ENCODE measurements at regions not wholly inside any gene's neighbourhood (a gene's known extent, or its start where the extent isn't known, plus 50 kb on each side); places are given as distances from the start of the nearest gene placed in this dataset.

DNA sequence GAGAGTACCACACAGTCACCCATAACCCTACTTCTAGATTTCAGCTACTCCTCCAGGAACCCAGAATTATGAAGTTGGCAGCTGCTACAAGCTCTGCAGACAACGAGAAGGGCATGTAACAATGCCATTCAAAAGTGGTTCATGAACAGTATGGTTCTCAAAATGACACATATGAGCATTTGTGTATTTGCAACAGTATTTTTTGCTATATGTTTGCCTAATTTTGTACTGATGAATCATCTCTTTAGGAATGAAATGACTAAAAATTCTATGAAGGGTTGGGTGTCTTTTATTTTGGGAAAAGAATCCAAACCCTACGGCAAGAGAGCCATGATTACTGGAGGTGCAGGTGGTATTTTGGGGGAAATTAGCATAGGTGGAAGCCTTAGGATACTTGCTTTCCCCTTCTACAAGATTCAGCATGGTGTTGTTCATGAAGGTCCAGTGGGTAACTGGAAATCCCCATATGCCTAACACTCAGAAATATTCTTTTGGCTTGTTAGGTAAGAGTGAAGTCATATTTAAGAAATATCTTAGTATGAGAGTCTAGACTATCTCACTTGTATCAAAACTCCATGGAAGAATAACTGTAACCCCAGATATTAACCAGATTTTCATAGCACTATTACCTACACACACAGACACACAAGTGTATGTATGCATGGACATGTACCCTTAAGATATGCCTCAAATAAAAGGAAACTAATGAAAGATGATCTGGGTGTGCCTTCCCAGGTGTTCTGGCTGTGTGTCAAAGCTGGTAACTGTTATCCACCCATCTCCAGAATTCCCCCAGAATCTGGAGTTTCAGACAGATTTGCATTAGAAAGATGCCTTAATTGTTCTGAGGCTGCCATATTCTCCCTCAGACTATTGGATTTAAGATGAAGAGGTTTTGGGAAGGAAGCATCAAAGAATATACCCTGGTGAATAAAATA is 688.2 kb upstream of the SOX9 start:
- DNase-seq (ENCODE audit: low read depth in 6 of 9, low spot score in 9 of 9) = peak in 1 of 9 donors; percentile 9
- no peaks in the 10 kb centered on the region for H3K27me3 ChIP-seq (ENCODE audit: control insufficient read depth in 2 of 2, insufficient read depth in 1 of 2, low read length in 1 of 2)
- 83% methylated on average over 2 of the region's 2 CpGs for WGBS

DNA sequence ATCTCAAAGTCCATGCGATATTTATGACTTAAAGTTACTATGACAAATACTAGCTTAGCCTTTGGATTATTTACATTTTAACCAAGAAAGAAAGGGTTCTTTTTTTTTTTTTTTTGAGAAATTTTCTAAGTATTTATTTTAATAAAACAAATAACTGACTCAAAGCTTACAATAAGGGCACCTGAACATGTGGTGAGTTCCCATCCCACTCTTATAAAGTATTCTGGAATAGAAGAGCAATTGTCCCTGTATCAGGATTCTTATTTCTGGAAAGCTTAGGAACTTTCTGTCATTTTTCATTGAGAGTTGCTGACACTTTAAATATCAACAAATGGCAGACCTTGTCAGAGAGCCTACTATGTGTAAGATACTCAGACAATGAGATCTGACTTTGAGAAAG is 686.1 kb upstream of the SOX9 start:
- H3K4me3 ChIP-seq (ENCODE audit: low read length in 2 of 2) = no peak overlapping the region
- no peaks in the 10 kb centered on the region for H3K4me1 ChIP-seq (ENCODE audit: control insufficient read depth in 2 of 2, insufficient read depth in 2 of 2, low read length in 2 of 2)
- DNase-seq (ENCODE audit: low read depth in 6 of 9, low spot score in 9 of 9) = no peak
- no peaks in the 10 kb centered on the region for H3K36me3 ChIP-seq (ENCODE audit: control insufficient read depth in 2 of 2, insufficient read depth in 2 of 2, low read length in 1 of 2)
- H3K27me3 ChIP-seq (ENCODE audit: control insufficient read depth in 2 of 2, insufficient read depth in 1 of 2, low read length in 1 of 2) = no peaks in the 10 kb centered on the region
- 95% methylated on average over 1 of the region's 1 CpG for WGBS
- H3K27ac ChIP-seq (ENCODE audit: low read depth in 1 of 2, low read length in 1 of 2) = no peak overlapping the region
- no peaks in the 10 kb centered on the region for H3K9me3 ChIP-seq (ENCODE audit: control insufficient read depth in 2 of 2, insufficient read depth in 1 of 2, low read length in 1 of 2)

More for the DNA sequence above, 688.2 kb upstream of the SOX9 start:
- no peaks in the 10 kb centered on the region for H3K4me1 ChIP-seq (ENCODE audit: control insufficient read depth in 2 of 2, insufficient read depth in 2 of 2, low read length in 2 of 2)
- no peak overlapping the region for H3K27ac ChIP-seq (ENCODE audit: low read depth in 1 of 2, low read length in 1 of 2)
- no peaks in the 10 kb centered on the region for H3K36me3 ChIP-seq (ENCODE audit: control insufficient read depth in 2 of 2, insufficient read depth in 2 of 2, low read length in 1 of 2)
- no peaks in the 10 kb centered on the region for H3K9me3 ChIP-seq (ENCODE audit: control insufficient read depth in 2 of 2, insufficient read depth in 1 of 2, low read length in 1 of 2)
- no peak overlapping the region for H3K4me3 ChIP-seq (ENCODE audit: low read length in 2 of 2)

DNA sequence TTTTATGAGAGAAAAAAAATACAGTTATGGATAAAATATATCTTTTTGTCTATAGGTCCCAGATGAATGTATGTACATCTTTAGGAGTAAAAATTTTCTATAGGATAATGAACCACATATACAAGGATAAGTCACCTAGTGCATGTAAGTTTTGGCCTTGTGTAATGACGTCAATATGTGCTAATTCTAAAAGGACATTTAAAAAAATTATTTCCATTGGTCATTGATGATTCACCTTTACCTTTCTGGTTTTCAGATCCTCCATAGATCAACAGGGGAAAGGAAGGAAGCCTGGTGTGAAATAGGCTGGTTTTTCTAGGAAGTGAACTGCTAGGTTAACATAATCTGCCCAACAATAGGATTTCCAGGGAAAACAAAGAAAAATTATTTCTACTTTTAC is 684.3 kb upstream of the SOX9 start:
- no peak for DNase-seq (ENCODE audit: low read depth in 6 of 9, low spot score in 9 of 9)
- no peaks in the 10 kb centered on the region for H3K9me3 ChIP-seq (ENCODE audit: control insufficient read depth in 2 of 2, insufficient read depth in 1 of 2, low read length in 1 of 2)
- no peak overlapping the region for H3K27ac ChIP-seq (ENCODE audit: low read depth in 1 of 2, low read length in 1 of 2)
- H3K4me3 ChIP-seq (ENCODE audit: low read length in 2 of 2) = no peak overlapping the region
- 91% methylated on average over 1 of the region's 1 CpG for WGBS
- no peaks in the 10 kb centered on the region for H3K4me1 ChIP-seq (ENCODE audit: control insufficient read depth in 2 of 2, insufficient read depth in 2 of 2, low read length in 2 of 2)
- no peaks in the 10 kb centered on the region for H3K36me3 ChIP-seq (ENCODE audit: control insufficient read depth in 2 of 2, insufficient read depth in 2 of 2, low read length in 1 of 2)
- H3K27me3 ChIP-seq (ENCODE audit: control insufficient read depth in 2 of 2, insufficient read depth in 1 of 2, low read length in 1 of 2) = no peaks in the 10 kb centered on the region

DNA sequence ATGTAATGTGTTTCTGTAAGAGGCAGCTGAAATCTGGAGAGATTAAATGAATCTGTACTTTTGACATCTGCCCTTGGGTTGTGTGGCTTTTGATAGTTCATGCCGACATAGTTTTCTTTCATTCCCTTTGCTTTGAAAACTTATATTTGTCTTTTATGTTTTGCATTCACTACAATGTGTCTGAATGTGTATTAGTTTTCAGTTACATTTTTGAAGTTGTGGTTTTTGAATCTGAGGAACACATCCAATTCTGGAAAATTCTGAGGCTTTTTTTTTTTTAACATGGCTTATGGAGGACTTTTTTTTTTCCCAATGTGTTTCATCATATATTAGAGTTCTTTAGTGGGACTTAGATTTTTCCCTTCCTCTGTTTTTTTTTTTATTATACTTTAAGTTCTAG is 683.7 kb upstream of the SOX9 start:
- Histone ChIP-seq H3K27ac (ENCODE audit: low read depth in 1 of 2, low read length in 1 of 2) (no peak overlapping the region), H3K4me3 (ENCODE audit: low read length in 2 of 2) (no peak overlapping the region), H3K4me1 (ENCODE audit: control insufficient read depth in 2 of 2, insufficient read depth in 2 of 2, low read length in 2 of 2) (no peaks in the 10 kb centered on the region), H3K36me3 (ENCODE audit: control insufficient read depth in 2 of 2, insufficient read depth in 2 of 2, low read length in 1 of 2) (no peaks in the 10 kb centered on the region), H3K9me3 (ENCODE audit: control insufficient read depth in 2 of 2, insufficient read depth in 1 of 2, low read length in 1 of 2) (no peaks in the 10 kb centered on the region), H3K27me3 (ENCODE audit: control insufficient read depth in 2 of 2, insufficient read depth in 1 of 2, low read length in 1 of 2) (no peaks in the 10 kb centered on the region)
- WGBS = 94% methylated on average over 1 of the region's 1 CpG
- no peak for DNase-seq (ENCODE audit: low read depth in 6 of 9, low spot score in 9 of 9)

DNA sequence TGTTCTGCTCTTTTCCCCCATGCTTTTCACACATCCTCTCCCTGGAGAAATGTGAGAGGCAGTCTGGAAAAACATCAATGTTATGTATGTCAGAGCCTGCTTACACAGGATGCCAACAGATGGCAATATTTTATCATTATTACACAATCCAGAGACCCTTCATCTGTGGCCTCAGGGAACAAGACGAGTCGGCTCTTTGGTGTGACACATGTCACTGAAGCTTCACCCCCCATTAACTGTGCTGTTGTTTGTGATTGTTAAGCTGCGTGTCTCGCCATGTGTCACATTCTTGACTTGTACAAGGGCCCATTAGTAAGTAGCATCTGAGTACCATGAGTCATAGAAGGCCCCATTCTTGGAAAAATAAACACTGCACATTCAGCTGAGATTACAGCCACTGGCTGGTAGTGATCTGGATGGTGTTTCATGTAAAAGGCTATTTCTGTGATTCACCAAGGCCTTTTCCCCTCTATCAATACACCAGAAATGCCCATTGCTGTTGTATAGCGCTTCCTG is 682.1 kb upstream of the SOX9 start:
- Histone ChIP-seq H3K9me3 (ENCODE audit: control insufficient read depth in 2 of 2, insufficient read depth in 1 of 2, low read length in 1 of 2) (no peaks in the 10 kb centered on the region), H3K27me3 (ENCODE audit: control insufficient read depth in 2 of 2, insufficient read depth in 1 of 2, low read length in 1 of 2) (no peaks in the 10 kb centered on the region), H3K36me3 (ENCODE audit: control insufficient read depth in 2 of 2, insufficient read depth in 2 of 2, low read length in 1 of 2) (no peaks in the 10 kb centered on the region), H3K4me1 (ENCODE audit: control insufficient read depth in 2 of 2, insufficient read depth in 2 of 2, low read length in 2 of 2) (no peaks in the 10 kb centered on the region), H3K27ac (ENCODE audit: low read depth in 1 of 2, low read length in 1 of 2) (no peak overlapping the region), H3K4me3 (ENCODE audit: low read length in 2 of 2) (no peak overlapping the region)
- WGBS = 82% methylated on average over 5 of the region's 5 CpGs
- peak in 1 of 9 donors; percentile 5 for DNase-seq (ENCODE audit: low read depth in 6 of 9, low spot score in 9 of 9)

DNA sequence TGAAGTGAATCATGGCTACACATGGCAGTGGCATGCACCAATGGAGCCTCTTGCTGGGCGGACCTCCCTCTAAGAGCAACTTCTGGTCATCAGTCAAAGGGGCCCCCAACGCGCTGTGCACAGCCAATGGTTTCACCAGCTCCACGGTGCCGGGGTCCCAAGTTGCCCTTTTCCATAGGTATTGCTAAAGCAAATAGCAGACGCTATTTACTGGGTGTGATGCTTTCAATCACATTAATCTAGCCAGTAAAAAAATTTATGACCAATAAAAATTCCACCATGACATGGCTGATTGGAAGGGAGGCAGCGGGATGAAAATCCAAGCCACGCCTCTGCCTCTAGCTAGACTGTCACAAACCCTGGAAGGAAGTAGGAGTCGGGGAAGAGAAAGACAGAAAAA is 680.3 kb upstream of the SOX9 start:
- Histone ChIP-seq H3K9me3 (ENCODE audit: control insufficient read depth in 2 of 2, insufficient read depth in 1 of 2, low read length in 1 of 2) (no peaks in the 10 kb centered on the region), H3K4me1 (ENCODE audit: control insufficient read depth in 2 of 2, insufficient read depth in 2 of 2, low read length in 2 of 2) (no peaks in the 10 kb centered on the region), H3K27ac (ENCODE audit: low read depth in 1 of 2, low read length in 1 of 2) (no peak overlapping the region), H3K36me3 (ENCODE audit: control insufficient read depth in 2 of 2, insufficient read depth in 2 of 2, low read length in 1 of 2) (no peaks in the 10 kb centered on the region), H3K4me3 (ENCODE audit: low read length in 2 of 2) (no peak overlapping the region), H3K27me3 (ENCODE audit: control insufficient read depth in 2 of 2, insufficient read depth in 1 of 2, low read length in 1 of 2) (no peaks in the 10 kb centered on the region)
- WGBS = 96% methylated on average over 9 of the region's 9 CpGs
- no peak for DNase-seq (ENCODE audit: low read depth in 6 of 9, low spot score in 9 of 9)

DNA sequence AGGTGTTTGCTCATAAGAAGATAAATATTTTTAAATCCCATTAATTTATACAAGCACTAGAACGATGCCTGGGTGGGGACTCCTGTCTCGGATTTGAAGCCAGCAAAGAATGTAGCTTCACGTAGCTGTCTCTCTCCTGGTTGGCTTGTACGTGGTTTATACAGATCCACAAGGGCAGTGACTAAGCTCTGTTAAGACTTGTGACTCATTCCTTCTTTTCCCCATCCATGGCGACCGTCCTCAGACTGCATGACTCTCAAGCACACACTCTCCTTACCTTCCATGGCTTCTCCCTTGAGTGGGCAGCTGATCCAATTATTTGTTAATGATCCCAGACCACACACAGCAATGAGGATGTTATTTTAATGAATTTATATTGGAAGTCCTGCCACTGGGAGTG is 679.7 kb upstream of the SOX9 start:
- no peak for DNase-seq (ENCODE audit: low read depth in 6 of 9, low spot score in 9 of 9)
- no peaks in the 10 kb centered on the region for H3K27me3 ChIP-seq (ENCODE audit: control insufficient read depth in 2 of 2, insufficient read depth in 1 of 2, low read length in 1 of 2)
- no peak overlapping the region for H3K27ac ChIP-seq (ENCODE audit: low read depth in 1 of 2, low read length in 1 of 2)
- H3K36me3 ChIP-seq (ENCODE audit: control insufficient read depth in 2 of 2, insufficient read depth in 2 of 2, low read length in 1 of 2) = no peaks in the 10 kb centered on the region
- H3K4me1 ChIP-seq (ENCODE audit: control insufficient read depth in 2 of 2, insufficient read depth in 2 of 2, low read length in 2 of 2) = no peaks in the 10 kb centered on the region
- H3K9me3 ChIP-seq (ENCODE audit: control insufficient read depth in 2 of 2, insufficient read depth in 1 of 2, low read length in 1 of 2) = no peaks in the 10 kb centered on the region
- H3K4me3 ChIP-seq (ENCODE audit: low read length in 2 of 2) = no peak overlapping the region
- WGBS = 89% methylated on average over 6 of the region's 6 CpGs

DNA sequence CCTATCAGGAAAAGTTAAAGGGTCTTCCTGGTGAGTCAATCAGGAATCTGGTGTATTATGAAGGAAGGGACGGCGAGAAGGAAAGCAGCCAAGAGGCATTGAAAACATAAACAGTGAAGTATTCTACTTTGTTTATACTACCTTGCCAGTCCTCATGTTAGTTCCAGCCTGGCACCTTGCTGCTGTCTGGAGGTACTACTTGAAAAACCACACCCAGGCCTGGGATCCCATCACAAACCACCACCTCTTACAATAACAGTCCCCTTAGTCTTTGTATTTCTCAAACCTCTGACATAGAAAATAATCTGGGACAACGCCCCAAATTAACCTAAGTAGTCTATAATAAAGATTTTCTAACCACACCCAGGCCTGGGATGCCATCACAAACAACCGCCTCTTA is 676.7 kb upstream of the SOX9 start:
- Histone ChIP-seq H3K36me3 (ENCODE audit: control insufficient read depth in 2 of 2, insufficient read depth in 2 of 2, low read length in 1 of 2) (no peaks in the 10 kb centered on the region), H3K4me1 (ENCODE audit: control insufficient read depth in 2 of 2, insufficient read depth in 2 of 2, low read length in 2 of 2) (no peaks in the 10 kb centered on the region), H3K4me3 (ENCODE audit: low read length in 2 of 2) (no peak overlapping the region), H3K27me3 (ENCODE audit: control insufficient read depth in 2 of 2, insufficient read depth in 1 of 2, low read length in 1 of 2) (no peaks in the 10 kb centered on the region), H3K27ac (ENCODE audit: low read depth in 1 of 2, low read length in 1 of 2) (no peak overlapping the region), H3K9me3 (ENCODE audit: control insufficient read depth in 2 of 2, insufficient read depth in 1 of 2, low read length in 1 of 2) (no peaks in the 10 kb centered on the region)
- DNase-seq (ENCODE audit: low read depth in 6 of 9, low spot score in 9 of 9) = no peak
- 83% methylated on average over 4 of the region's 4 CpGs for WGBS

DNA sequence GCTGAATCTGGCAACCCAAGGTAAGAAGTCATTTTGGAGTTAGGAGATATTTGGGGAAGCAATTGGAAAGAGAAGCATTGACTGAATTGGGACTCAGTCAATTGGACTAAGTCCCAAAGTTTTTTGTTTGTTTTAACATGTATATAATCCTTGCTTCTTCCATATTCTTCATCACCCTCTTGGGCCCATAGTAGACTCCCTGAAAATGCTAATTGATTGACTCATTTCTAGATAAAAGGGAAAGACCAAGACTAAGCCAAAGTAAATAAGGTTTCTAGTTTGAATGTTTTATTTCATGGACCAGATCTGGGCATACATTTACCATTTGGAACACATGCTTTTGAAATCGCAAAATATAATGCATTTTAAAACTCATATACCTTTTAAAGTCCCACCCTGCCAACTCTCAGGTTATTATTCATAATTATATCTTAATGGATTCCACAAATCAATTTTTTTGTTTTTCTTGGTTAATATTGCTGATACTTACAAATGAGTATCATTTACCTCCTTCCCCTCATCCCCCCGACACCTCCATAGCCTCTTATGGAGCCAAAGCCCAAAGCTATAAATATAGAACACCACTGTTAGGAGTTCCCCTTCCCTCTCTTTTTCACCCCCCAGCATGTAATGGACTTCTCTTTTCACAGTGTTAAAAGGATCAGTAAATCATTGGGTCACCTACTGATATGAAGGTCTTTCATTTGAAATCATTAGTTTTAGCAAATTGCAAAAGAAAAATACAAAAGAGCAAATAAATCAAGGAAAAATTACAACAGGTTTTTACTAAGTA is 674.0 kb upstream of the SOX9 start:
- Histone ChIP-seq H3K4me3 (ENCODE audit: low read length in 2 of 2) (no peak overlapping the region), H3K9me3 (ENCODE audit: control insufficient read depth in 2 of 2, insufficient read depth in 1 of 2, low read length in 1 of 2) (no peaks in the 10 kb centered on the region), H3K4me1 (ENCODE audit: control insufficient read depth in 2 of 2, insufficient read depth in 2 of 2, low read length in 2 of 2) (no peaks in the 10 kb centered on the region), H3K27me3 (ENCODE audit: control insufficient read depth in 2 of 2, insufficient read depth in 1 of 2, low read length in 1 of 2) (no peaks in the 10 kb centered on the region), H3K27ac (ENCODE audit: low read depth in 1 of 2, low read length in 1 of 2) (no peak overlapping the region), H3K36me3 (ENCODE audit: control insufficient read depth in 2 of 2, insufficient read depth in 2 of 2, low read length in 1 of 2) (no peaks in the 10 kb centered on the region)
- DNase-seq (ENCODE audit: low read depth in 6 of 9, low spot score in 9 of 9) = no peak
- WGBS = 81% methylated on average over 2 of the region's 2 CpGs
